ENCODE measurements at regions not wholly inside any gene's neighbourhood (a gene's known extent, or its start where the extent isn't known, plus 50 kb on each side); places are given as distances from the start of the nearest gene placed in this dataset.
"Not testable (repeated sequence)": the region's sequence is repeated elsewhere in the genome, so short reads cannot be mapped to it uniquely, and the experiment has no call there.

DNA sequence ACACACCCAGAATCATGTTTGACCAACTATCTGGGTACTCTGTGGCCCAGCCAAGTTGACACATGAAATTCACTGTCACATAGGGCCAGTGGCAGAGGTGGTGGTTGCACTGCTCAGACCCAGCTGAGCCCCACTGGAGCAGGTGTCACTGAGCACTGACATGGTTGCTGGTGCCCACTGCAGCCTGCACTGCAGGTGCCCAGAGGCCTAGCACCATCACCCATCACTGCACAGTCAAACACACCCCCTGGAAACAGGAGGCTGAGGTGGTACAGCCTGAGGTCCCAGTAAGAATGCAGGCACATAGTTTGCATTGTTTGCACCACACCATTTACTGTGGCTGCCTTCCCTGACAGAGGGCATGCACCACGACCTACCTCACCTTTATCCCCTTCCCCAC, 278.7 kb upstream of the MGAT5 start:
- no peak for DNase-seq (ENCODE audit: low read depth in 2 of 2)

DNA sequence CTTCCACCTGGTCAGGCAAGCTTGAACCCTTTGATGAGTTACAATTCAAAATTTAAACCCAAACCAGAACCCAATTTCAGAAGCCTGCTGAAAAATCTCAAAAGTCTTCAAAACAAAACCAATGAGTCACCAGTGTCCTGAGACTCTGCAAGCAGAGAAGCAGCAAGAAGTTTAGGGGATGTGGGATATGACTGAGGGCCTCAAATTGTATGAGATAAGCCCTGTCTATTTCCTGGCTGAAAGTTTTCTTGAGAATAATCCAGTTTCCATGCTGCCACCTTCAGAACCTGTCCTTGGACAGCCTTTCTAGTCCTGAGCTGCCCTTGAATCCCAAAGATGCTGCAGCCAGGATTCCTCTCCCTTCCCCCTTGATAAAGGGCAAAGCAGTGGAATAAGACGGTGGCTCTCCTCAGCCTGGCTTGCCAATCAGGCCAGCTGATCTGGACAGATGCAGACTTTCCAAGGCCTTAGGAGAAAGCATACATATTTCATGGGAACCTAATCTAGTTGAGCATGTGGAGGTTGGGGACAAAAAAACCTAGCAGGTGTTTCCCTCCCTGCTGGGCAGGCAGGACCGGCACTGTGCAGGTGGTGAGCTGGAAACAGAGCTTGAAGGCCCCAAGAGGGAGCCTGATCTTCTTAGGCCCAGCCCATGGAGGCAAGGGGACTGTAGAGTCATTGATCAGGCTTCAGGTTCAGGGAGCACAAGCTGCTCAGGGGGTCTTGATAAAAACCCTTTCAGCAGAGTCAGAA, 278.0 kb upstream of the MGAT5 start:
- no peak for DNase-seq (ENCODE audit: low read depth in 2 of 2)

DNA sequence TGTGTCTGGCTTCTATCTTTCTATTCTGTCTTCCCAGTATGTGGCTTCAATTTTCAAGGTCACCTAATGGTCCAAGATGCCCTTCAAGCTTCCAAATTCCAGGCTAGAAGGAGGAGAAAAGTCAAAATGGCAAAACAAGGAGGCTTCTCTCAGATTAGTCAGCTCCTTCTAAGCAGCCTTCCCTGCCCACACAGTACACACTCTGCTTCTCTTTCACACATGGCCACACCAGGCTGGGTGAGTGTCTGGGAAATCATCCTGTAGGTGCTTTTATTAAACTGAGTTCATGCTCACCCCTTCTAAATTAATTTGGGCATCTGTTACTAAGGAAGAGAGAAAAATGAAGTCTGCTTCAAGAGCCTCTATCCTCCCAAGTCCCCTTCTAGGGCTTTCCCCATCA, 277.2 kb upstream of the MGAT5 start:
- DNase-seq (ENCODE audit: low read depth in 2 of 2) = no peak

DNA sequence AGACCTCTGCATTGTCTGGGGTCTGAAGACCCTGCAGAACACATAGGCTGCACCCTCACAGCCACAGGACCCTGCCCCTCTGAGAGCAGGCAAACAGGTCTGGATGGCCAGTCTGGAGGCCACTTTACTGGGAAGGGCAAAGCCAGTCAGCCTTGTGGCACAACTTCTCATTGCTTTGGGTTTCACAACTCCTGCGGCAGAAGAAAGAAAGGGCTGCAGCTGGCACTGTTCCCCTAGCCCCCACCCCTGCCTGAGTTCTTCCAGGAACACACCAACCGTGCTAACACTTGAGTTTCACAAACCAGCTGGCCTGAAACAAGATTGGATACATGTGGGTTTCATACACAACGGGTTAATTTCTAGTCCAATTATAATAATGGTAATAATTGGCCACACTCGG, 276.5 kb upstream of the MGAT5 start:
- DNase-seq (ENCODE audit: low read depth in 2 of 2) = no peak

DNA sequence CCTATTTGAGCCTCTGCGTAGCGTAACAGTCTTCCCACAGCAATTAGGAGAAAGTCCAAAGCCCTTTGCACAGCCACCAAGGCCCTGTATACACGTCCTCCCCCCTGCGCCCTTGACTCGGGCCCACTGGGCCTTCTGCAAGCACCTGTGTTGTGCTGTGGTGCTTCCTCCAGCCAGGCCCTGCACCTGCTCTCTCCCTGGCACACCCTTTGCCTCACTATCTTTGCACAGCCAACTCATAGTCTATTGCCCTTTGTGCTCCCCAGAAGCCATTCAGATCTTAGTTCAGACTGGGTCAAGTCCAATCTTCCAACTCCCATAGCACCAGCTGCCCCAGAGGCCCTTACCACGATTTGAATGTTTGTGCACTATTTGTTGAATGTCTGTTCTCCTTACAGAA, 271.6 kb upstream of the MGAT5 start:
- DNase-seq (ENCODE audit: low read depth in 2 of 2) = no peak

DNA sequence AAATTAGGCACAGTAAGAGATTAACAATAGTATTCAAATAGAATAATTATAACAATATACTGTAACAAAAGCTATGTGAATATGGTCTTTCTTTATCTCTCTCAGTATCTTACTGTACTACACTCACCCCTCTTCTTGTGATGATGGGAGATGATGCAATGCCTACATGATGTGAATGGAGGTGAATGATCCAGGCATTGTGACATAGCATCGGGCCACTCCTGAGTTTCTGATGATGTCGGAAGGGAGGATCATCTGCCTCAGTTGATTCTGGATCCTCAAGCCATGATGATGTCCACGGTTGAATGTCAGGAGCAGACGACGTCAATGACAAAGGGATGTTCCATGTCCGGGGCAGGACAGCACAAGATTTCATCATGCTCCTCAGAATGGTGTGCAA, 268.3 kb upstream of the MGAT5 start:
- DNase-seq (ENCODE audit: low read depth in 2 of 2) = no peak

DNA sequence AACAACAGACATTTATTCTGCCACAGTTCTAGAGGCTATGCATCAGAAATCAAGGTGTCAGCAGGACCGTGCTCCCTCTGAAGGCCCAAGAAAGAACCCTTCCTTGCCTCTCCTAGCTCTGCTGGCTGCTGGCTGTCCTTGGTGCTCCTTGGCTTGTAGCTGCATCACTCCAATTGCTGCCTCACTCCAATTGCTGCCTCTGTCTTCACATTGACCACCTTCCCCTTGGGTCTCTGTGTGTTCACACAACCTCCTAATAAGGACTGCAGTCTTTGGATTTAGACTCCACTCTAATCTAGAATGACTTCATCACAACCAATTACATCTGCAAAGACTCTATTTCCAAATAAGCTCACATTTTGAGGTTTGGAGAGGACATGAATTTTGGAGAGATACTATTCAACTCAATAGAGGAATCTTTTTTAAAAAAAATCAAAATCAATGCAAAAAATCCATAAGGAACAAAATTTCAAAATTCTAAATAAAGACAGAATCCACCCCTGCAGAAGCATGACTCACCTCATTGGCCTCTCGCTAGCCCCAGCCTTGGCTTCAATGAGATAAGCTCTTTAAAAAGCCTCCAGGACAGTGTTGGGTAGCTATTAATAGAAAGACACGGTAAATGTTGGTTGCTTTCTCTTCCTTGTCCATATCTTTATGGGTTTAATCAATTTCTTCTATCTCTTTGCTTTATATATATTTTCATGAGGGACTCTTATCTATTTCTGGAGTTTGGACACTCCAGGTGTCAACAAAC, 267.6 kb upstream of the MGAT5 start:
- DNase-seq (ENCODE audit: low read depth in 2 of 2) = no peak

DNA sequence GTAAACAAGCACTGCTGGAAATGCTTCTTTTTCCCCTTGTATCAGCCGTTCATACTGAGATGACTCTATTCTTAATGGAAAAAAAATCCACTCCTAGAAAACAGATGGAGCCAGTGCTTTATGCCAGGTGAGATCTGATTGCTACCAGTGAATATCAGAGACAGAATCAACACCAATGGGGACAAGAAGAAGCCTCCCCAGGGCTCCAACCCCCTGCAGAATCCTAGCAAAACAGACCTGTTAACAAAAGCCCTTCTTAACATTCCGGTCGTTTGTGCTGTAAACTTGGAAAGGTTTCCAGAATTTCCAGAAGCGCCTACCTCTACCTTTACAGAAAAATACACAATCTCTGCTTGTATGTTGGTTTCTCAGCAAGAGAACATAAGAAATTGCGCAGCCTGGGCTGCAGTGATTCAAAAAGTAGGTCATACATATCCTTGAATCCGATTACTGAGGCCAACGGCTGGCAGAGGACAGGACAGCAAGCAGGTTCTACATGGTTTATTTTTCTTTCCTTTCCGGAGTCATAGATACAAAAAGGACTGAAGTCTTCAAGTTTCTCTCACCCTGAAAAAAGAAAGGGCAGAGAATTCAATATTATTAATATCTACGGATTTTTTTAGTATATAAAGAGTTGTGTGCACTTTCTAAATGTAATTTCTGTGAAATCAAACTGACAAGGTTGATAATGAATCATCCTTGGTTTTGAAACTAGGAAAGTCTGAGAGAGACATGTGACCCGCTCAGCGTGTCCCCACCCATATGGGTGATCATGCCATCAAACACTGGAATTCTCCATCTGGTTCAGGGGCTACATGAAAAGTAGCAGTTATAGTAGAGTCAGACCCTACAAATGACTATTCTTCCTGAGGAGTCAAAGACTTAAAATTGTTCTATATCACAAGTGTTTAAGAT, 266.7 kb upstream of the MGAT5 start:
- DNase-seq (ENCODE audit: low read depth in 2 of 2) = no peak

DNA sequence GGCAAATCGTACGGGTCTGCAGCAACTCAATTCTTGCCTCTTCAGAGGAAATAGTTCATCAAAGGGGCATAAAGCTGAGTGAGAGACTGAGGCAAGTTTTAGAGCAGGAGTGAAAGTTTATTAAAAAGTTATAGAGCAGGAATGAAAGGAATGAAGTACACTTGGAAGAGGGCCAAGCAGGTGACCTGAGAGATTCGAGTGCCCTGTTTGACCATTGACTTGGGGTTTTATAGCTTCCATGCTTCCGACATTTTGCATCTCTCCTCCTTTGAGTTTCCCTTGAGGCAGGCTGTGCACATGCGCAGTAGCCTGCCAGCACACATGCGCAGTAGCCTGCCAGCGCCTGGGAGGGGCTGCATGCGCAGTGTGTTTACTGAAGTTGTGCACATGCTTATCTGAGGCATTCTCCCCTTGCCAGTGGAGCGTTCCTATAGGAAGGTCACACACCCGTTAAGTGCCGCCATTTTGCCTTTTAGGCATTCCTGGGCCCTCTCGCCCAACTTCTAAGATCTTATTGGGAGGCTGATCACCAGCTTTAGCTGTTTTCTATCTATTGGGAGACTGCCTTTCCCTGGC, 265.5 kb upstream of the MGAT5 start:
- DNase-seq (ENCODE audit: low read depth in 2 of 2) = no peak

DNA sequence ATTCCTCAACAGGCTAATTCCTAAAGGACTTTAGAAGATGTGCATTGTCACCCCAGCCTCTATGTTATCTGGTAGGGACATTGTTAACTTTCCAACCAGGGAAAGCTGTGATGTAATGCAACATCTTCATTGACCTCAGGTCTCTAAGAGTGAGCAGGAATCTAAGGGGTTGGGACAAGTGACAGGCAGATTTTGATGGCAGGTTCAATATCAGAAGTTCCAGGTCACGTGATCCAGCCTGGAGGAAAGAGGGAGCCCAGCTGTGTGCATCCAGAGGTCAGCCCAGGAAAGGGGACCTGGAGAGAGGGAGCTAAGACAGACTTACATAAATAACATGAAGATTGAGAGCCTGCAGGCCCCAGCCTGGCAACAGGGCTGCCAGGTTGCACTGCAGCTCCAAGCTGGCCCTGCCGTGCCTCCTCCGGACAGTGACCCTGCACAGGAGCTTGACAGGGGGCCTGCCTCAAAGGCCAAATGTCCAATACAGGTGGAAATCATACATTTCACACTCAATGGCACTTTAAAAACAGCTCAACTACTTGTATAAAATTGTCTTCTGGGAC, 262.2 kb upstream of the MGAT5 start:
- no peak for DNase-seq (ENCODE audit: low read depth in 2 of 2)

DNA sequence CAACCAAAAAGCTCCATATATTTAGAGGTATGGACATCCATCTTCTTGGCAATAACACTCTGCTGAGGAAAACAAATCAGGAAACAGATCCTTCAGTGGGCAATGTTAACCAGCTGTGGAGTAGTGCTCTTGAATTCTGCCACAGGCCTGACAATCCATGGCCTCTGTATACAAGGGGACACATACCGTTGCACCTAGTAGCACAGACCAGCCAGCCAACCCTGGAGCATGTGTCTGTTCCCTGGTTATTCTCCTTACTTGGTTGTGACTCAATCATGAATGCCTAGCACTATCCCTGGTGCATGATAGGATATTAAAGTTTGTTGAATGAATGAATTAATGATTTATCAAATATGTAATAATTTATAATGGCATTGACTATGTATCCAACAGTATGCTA, 261.4 kb upstream of the MGAT5 start:
- no peak for DNase-seq (ENCODE audit: low read depth in 2 of 2)

DNA sequence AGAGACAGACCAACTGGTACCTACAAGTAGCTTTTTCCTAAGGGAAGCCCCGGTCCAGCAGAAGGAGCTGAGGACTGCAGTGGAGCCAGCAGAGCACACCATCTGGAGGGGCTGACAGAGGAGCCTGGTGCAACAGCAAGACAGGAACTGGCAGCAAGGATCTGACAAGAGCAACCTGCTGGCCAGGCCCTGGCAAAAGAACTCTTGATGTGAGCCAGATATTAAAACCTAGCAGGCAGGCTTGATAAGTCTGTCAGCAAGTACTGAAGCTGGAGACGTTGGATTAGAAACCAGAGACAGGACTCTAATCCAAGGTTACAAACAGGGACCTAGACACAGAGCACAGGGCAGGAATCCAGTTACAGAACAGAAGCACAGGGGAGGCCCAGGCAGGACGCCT, 260.7 kb upstream of the MGAT5 start:
- no peak for DNase-seq (ENCODE audit: low read depth in 2 of 2)

DNA sequence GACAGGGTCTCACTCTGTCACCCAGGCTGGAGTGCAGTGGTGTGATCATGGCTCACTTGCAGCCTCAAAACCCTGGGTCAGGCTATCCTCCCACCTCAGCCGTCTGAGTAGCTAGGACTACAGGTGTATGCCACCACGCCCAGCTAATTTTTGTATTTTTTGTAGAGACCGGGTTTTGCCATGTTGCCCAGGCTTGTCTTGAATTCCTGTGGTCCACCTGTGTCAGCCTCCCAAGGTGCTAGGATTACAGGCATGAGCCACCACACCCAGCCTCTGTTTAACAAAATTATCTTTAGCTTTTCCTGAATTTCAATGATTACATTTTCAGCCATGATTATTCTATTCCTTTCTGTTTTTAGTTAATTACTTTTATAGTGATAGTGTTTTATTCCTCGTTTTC, 255.1 kb upstream of the MGAT5 start:
- not testable (repeated sequence) for DNase-seq (ENCODE audit: low read depth in 2 of 2)

DNA sequence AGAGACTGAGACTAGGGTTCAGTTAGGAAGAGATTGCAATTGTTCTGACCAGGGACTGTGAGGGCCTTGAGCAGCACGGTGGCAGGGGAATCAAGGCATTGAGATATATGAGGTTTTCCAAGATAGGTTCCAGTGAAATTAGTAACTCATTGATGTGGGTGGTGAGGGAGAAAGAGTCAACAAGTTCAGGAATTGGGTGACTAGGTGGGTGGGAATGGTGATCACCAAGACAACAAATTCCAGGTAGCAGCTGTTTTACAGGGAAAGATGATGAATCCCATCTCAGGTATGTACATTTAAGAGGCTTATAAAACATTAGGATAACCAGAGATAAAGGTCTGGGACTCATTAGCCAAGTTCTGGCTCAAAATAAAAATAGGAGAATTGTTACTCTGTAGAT, 251.5 kb upstream of the MGAT5 start:
- no peak for DNase-seq (ENCODE audit: low read depth in 2 of 2)

DNA sequence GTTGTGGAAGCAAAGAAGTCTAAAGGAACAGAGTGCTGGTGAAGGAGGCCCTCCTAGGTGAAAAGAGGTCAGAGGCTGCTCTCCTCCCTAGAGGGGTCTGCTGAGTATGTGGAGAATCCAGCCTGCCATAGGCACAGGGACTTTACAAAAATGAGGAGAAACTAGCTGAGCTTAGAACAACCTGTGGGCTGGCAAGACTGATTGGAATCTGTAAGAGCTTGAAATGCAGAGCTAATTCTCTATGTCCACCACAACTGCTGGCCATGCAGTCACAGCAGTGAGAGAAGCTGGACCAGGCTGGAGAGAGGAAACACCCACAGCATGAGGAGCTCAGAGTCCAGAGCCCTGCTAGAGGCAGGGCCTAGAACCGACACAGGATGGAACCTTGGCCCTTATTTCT, 251.0 kb upstream of the MGAT5 start:
- DNase-seq (ENCODE audit: low read depth in 2 of 2) = no peak

DNA sequence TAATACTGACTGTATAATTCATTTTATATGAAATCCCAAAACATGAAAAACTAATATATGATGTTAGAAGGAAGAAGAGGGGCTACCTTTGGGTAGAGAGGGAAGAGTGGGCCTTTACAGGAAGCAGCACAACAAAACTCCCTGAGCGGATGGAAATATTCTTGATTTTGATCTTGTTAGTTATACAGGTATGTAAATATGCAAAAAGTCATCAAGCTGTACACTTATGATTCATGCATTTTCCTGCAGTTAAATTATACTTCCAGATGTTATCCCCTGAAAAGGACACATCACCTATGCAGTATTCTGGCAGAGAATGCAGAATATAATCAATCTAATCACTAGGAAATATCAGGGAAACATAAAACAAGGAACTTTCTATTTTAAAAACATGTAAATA, 249.4 kb upstream of the MGAT5 start:
- DNase-seq (ENCODE audit: low read depth in 2 of 2) = no peak

DNA sequence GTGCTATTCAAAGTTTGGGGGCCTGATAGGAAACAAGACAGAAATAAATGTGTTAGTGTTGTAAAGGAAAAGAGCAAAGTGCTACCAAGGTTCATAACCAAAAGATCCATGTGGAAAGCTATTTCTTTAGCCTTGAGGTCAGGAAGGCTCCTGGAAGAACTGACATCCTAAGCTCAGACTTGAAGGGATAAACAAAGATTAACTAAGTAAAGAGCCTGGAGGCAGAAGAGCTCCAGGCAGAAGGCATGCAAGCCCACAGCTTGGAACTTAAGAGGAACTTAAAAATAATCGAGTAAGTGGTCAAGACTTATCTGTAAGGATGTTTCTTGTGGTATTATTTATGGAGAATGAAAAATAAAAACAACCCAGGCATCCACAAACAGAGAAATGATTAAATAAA, 245.0 kb upstream of the MGAT5 start:
- no peak for DNase-seq (ENCODE audit: low read depth in 2 of 2)

DNA sequence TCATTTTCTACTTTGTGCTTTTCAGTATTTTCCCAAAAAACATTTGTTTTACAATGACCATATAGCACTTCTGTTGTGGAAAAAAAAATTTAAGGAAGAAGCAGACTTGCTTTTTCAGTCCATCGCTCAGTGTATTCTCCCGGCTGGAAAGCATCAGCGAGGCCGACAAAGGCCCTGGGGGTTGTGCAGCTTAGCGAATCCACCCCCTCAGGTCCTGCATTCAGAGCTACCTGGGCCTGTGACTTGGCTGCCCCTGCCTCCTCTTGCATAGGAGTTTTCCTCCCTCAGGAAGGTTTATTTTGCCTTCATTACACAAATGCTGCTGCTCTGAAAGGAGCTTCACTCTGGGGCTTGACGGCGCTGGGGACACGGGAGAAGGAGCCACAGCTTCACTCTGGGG, 244.4 kb upstream of the MGAT5 start:
- DNase-seq (ENCODE audit: low read depth in 2 of 2) = no peak

DNA sequence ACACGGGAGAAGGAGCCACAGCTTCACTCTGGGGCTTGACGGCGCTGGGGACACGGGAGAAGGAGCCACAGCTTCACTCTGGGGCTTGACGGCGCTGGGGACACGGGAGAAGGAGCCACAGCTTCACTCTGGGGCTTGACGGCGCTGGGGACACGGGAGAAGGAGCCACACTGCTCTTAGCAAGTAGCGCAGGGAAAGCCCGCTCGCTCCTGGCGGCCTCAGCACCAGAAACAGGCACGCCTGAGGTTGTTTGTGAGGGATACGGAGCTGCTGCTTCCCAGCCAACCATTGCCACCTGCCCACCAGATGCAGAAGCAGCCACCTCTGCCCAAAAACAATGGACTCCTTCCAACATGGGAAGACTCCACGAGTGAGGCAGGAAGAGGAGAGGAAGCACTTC, 244.0 kb upstream of the MGAT5 start:
- DNase-seq (ENCODE audit: low read depth in 2 of 2) = not testable (repeated sequence)

DNA sequence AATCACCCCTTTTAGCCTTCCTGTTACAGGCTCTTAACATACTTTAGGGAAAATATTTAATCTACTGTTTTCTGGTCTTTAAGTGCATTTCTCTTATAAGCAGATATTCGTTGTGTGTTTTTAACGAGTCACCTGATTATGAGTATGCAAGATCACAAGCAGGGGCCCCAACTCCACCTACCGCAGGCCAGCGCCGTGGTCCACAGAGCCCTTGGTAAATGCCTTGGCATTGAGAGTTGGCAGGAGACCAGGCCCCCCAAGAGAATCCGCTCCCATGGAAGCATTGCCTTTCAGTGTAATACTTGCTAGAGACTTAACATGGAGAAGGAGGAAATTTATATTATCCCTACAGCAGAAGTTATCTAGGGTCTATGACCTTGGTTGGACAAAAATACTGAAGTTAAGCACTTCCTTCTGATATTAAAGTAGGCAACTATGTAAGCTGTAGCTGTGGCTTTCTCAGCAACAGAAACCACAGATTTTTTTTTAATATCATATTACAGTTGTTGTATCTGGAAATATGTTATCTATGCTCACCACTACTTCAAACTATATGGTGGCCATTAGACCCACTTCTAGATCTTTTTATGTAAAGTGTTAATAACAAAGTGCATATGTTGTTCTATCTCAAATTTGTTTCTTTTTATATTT, 241.8 kb upstream of the MGAT5 start:
- DNase-seq (ENCODE audit: low read depth in 2 of 2) = no peak
